ENCODE measurements at regions not wholly inside any gene's neighbourhood (a gene's known extent, or its start where the extent isn't known, plus 50 kb on each side); places are given as distances from the start of the nearest gene placed in this dataset.

- H3K27ac ChIP-seq (ENCODE audit: low read depth, low read length), result no peak overlapping the region
- no peaks in the 10 kb centered on the region for H3K36me3 Mint-ChIP-seq (ENCODE audit: low read depth)
Measured at GRCh38 chr2:203812294-203813221, 55.0 kb upstream of the CTLA4 start.

GRCh38 chr2:203813684-203814083 is 53.9 kb upstream of the CTLA4 start:
- WGBS, 2 experiments (ENCODE audit: insufficient coverage in 1 of 2, insufficient read length in 1 of 2), result 86% methylated on average over 1 of the region's 1 CpG; no CpG with 5 or more reads in 1 of the 2 experiments

More at GRCh38 chr2:203812294-203813221, 55.0 kb upstream of the CTLA4 start:
- Histone ChIP-seq H3K9me3 (ENCODE audit: control insufficient read depth, low read length) (no peaks in the 10 kb centered on the region), H3K4me1 (ENCODE audit: control insufficient read depth, insufficient read depth, low read length) (no peaks in the 10 kb centered on the region), H3K9ac (ENCODE audit: extremely low read depth, low read length, poor library complexity, severe bottlenecking) (no peak overlapping the region), H3K4me3 (ENCODE audit: low read length) (no peak overlapping the region), H3K36me3 (ENCODE audit: control insufficient read depth, insufficient read depth, low read length) (no peaks in the 10 kb centered on the region), H3K27me3 (ENCODE audit: control insufficient read depth, insufficient read depth, low read length, poor library complexity, severe bottlenecking) (peaks cover 26% of the 10 kb centered on the region)
- TF ChIP-seq CTCF (conservative IDR thresholded peaks at IDR 0.05), result no peak
- H3K27ac Mint-ChIP-seq, result no peak overlapping the region
- WGBS, 2 experiments (ENCODE audit: insufficient coverage in 1 of 2, insufficient read length in 1 of 2), result 82 to 85% methylated on average over 9 to 11 of the region's 11 CpGs
- H3K27me3 Mint-ChIP-seq (ENCODE audit: insufficient read depth), result peaks cover 27% of the 10 kb centered on the region
- H3K9me3 Mint-ChIP-seq, result no peaks in the 10 kb centered on the region
- H3K4me3 Mint-ChIP-seq, result no peak overlapping the region
- DNase-seq, result no peak
- H3K4me1 Mint-ChIP-seq, result peaks cover 14% of the 10 kb centered on the region

More at GRCh38 chr2:203813684-203814083, 53.9 kb upstream of the CTLA4 start:
- H3K4me1 ChIP-seq (ENCODE audit: control insufficient read depth, insufficient read depth, low read length), result no peaks in the 10 kb centered on the region
- Mint-ChIP-seq H3K9me3 (no peaks in the 10 kb centered on the region), H3K27me3 (ENCODE audit: insufficient read depth) (peaks cover 32% of the 10 kb centered on the region), H3K4me3 (no peak overlapping the region), H3K36me3 (ENCODE audit: low read depth) (no peaks in the 10 kb centered on the region), H3K27ac (no peak overlapping the region), H3K4me1 (peaks cover 14% of the 10 kb centered on the region)
- H3K36me3 ChIP-seq (ENCODE audit: control insufficient read depth, insufficient read depth, low read length), result no peaks in the 10 kb centered on the region
- H3K9ac ChIP-seq (ENCODE audit: extremely low read depth, low read length, poor library complexity, severe bottlenecking), result no peak overlapping the region
- peaks cover 32% of the 10 kb centered on the region for H3K27me3 ChIP-seq (ENCODE audit: control insufficient read depth, insufficient read depth, low read length, poor library complexity, severe bottlenecking)
- no peak for DNase-seq
- no peak overlapping the region for H3K27ac ChIP-seq (ENCODE audit: low read depth, low read length)
- no peak for TF ChIP-seq CTCF (conservative IDR thresholded peaks at IDR 0.05)
- H3K4me3 ChIP-seq (ENCODE audit: low read length), result no peak overlapping the region
- H3K9me3 ChIP-seq (ENCODE audit: control insufficient read depth, low read length), result no peaks in the 10 kb centered on the region
